K562 (cell line): ENCODE measurements at regions not wholly inside any gene's neighbourhood (a gene's known extent, or its start where the extent isn't known, plus 50 kb on each side); places are given as distances from the start of the nearest gene placed in this dataset.

Experiments
- ATF7 ChIP-seq: fragments of 450-650 bp; IDR thresholded peaks from 2 replicates; pipeline ENCODE4 v1.7.1; 2014; ENCODE audit warnings: mild to moderate bottlenecking, moderate library complexity
- CBX3 ChIP-seq, 2 experiments: IDR thresholded peaks; 1 replicate in 1 of 2; 2 replicates in 1 of 2; pipeline ENCODE4 v1.6.1; 2012; ENCODE audit warnings: inconsistent platforms in 2 of 2, low read length in 2 of 2, borderline replicate concordance in 1 of 2, control low read depth in 1 of 2
- EGR1 ChIP-seq: fragments of 450-650 bp; conservative IDR thresholded peaks from 2 replicates; pipeline ENCODE4 v1.6.1; 2017; ENCODE audit warnings: mild to moderate bottlenecking
- GABPA ChIP-seq: fragments of 200-800 bp; sonication (Bioruptor generic); conservative IDR thresholded peaks from 2 replicates; pipeline ENCODE4 v1.6.1; 2016; ENCODE audit warnings: low read depth, missing genetic modification characterization, missing compliant biosample characterization
- MAFF ChIP-seq: IDR thresholded peaks from 2 replicates; pipeline ENCODE4 v1.6.1; 2012; ENCODE audit warnings: low read length, improper control_type of control experiment
- NRF1 ChIP-seq, 2 experiments: fragments of 450-650 bp; IDR thresholded peaks in 1 of 2; conservative IDR thresholded peaks in 1 of 2; 2 replicates each; pipeline ENCODE4 v1.6.1; 2014; ENCODE audit warnings: mild to moderate bottlenecking in 2 of 2
- PML ChIP-seq: IDR thresholded peaks from 2 replicates; pipeline ENCODE4 v1.6.1; 2012; ENCODE audit warnings: low read length, inconsistent platforms
- POLR2A ChIP-seq: fragments of 450-650 bp; conservative IDR thresholded peaks from 2 replicates; pipeline ENCODE4 v1.6.1; 2016
- SIRT6 ChIP-seq: IDR thresholded peaks from one replicate; pipeline ENCODE4 v1.6.1; 2012; ENCODE audit warnings: low read depth, mild to moderate bottlenecking, control low read depth, inconsistent platforms, low read length, moderate library complexity
- STAG1 ChIP-seq: sonication (generic); formaldehyde crosslinking; IDR thresholded peaks from 2 replicates; pipeline ENCODE4 v1.5.0; 2020; ENCODE audit warnings: missing genetic modification reagents, borderline replicate concordance
- ZNF232 ChIP-seq: sonication (generic); formaldehyde crosslinking; IDR thresholded peaks from 2 replicates; pipeline ENCODE4 v1.8.0; 2022; ENCODE audit warnings: mild to moderate bottlenecking, missing genetic modification reagents
- TF ChIP-seq, protein P1 (sequence below), 3 experiments: IDR thresholded peaks in 2 of 3; conservative IDR thresholded peaks in 1 of 3; 2 replicates each; pipeline ENCODE4 v1.5.1; 2011 to 2012; ENCODE audit warnings: low read length in 3 of 3, mild to moderate bottlenecking in 3 of 3, control low read depth in 2 of 3, improper control_type of control experiment in 1 of 3, inconsistent platforms in 1 of 3, low read depth in 1 of 3, mixed read lengths in 1 of 3, moderate library complexity in 1 of 3; ENCODE audit not compliant: insufficient read depth in 2 of 3
- TF ChIP-seq, protein P2 (sequence below): sonication (generic); formaldehyde crosslinking; IDR thresholded peaks from 2 replicates; pipeline ENCODE4 v1.5.0; 2020; ENCODE audit warnings: missing genetic modification reagents
- TF ChIP-seq, protein P3 (sequence below): fragments of 150-350 bp; conservative IDR thresholded peaks from 2 replicates; pipeline ENCODE4 v1.6.1; 2014; ENCODE audit warnings: low read length

GRCh38 chr15:75125935-75126334, 75.7 kb upstream of the C15orf39 start:
- TF ChIP-seq, protein P1, sequence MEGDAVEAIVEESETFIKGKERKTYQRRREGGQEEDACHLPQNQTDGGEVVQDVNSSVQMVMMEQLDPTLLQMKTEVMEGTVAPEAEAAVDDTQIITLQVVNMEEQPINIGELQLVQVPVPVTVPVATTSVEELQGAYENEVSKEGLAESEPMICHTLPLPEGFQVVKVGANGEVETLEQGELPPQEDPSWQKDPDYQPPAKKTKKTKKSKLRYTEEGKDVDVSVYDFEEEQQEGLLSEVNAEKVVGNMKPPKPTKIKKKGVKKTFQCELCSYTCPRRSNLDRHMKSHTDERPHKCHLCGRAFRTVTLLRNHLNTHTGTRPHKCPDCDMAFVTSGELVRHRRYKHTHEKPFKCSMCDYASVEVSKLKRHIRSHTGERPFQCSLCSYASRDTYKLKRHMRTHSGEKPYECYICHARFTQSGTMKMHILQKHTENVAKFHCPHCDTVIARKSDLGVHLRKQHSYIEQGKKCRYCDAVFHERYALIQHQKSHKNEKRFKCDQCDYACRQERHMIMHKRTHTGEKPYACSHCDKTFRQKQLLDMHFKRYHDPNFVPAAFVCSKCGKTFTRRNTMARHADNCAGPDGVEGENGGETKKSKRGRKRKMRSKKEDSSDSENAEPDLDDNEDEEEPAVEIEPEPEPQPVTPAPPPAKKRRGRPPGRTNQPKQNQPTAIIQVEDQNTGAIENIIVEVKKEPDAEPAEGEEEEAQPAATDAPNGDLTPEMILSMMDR (IDR thresholded peaks at IDR 0.05 in 2 of 3, conservative IDR thresholded peaks at IDR 0.05 in 1 of 3; ENCODE audit: insufficient read depth in 2 of 3, low read depth in 1 of 3, low read length in 3 of 3), result no peak
- TF ChIP-seq MAFF (no peak), ATF7 (no peak), CBX3 (IDR thresholded peaks at IDR 0.05; ENCODE audit: borderline replicate concordance in 1 of 2, low read length in 2 of 2) (no peak), SIRT6 (no peak), STAG1 (no peak), ZNF232 (CRISPR knock-in tag) (no peak), EGR1 (no peak), NRF1 (conservative IDR thresholded peaks at IDR 0.05 in 1 of 2, IDR thresholded peaks at IDR 0.05 in 1 of 2) (no peak), GABPA (tag) (no peak), POLR2A (no peak), PML (no peak)
- TF ChIP-seq, protein P2, sequence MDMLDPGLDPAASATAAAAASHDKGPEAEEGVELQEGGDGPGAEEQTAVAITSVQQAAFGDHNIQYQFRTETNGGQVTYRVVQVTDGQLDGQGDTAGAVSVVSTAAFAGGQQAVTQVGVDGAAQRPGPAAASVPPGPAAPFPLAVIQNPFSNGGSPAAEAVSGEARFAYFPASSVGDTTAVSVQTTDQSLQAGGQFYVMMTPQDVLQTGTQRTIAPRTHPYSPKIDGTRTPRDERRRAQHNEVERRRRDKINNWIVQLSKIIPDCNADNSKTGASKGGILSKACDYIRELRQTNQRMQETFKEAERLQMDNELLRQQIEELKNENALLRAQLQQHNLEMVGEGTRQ (CRISPR knock-in tag), result no peak
- TF ChIP-seq, protein P3, sequence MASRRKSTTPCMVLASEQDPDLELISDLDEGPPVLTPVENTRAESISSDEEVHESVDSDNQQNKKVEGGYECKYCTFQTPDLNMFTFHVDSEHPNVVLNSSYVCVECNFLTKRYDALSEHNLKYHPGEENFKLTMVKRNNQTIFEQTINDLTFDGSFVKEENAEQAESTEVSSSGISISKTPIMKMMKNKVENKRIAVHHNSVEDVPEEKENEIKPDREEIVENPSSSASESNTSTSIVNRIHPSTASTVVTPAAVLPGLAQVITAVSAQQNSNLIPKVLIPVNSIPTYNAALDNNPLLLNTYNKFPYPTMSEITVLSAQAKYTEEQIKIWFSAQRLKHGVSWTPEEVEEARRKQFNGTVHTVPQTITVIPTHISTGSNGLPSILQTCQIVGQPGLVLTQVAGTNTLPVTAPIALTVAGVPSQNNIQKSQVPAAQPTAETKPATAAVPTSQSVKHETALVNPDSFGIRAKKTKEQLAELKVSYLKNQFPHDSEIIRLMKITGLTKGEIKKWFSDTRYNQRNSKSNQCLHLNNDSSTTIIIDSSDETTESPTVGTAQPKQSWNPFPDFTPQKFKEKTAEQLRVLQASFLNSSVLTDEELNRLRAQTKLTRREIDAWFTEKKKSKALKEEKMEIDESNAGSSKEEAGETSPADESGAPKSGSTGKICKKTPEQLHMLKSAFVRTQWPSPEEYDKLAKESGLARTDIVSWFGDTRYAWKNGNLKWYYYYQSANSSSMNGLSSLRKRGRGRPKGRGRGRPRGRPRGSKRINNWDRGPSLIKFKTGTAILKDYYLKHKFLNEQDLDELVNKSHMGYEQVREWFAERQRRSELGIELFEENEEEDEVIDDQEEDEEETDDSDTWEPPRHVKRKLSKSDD, result no peak
